Stimulated activated CD8-positive, alpha-beta memory T cell treated with anti-CD3 and anti-CD28 coated beads, Interleukin-12 subunit alpha, Interleukin-12 subunit beta, amount 100 ng/mL, for 1 hour (primary cell): ENCODE measurements at regions not wholly inside any gene's neighbourhood (a gene's known extent, or its start where the extent isn't known, plus 50 kb on each side); places are given as distances from the start of the nearest gene placed in this dataset.

Experiments
- DNase-seq: peaks from one replicate; pipeline ENCODE4 v3.0.0-alpha.2; 2020; ENCODE audit warnings: low read depth

DNA sequence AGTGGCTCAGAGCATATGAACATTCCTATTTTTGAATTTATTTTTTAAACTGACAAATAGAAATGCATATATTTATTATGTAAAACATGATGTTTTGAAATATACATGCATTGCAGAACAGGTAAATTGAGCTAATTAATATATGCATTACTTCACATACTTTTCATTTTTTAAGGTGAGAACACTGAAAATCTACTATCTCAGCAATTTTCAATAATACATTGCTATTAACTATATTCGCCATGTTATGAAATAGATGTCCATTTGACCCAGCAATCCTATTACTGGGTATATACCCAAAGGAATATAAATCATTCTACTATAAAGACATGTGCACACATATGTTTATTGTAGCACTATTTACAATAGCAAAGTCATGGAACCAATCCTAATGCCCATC lies 717.7 kb upstream of the PIK3C3 start:
- no peak for DNase-seq

GRCh38 chr18:41231681-41232080 lies 723.4 kb upstream of the PIK3C3 start:
- no peak for DNase-seq

DNA sequence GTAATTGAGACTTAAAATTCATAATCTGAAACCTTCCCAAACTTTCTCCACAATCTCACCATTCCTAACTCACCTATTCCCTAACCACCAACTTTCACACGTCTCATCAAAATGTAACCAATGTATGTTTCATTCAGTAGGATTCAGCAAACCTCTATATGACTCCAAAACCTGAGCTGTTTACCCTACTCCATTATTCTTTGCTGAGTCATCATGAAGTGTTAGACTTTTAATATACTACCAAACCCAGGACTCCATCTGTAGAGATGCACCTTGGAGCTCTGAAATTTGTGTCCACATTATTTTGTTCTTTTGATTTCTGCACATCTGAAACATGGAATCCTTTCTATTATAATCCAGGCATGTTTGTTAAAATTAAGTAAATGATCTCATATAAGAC lies 727.0 kb upstream of the PIK3C3 start:
- DNase-seq = no peak

DNA sequence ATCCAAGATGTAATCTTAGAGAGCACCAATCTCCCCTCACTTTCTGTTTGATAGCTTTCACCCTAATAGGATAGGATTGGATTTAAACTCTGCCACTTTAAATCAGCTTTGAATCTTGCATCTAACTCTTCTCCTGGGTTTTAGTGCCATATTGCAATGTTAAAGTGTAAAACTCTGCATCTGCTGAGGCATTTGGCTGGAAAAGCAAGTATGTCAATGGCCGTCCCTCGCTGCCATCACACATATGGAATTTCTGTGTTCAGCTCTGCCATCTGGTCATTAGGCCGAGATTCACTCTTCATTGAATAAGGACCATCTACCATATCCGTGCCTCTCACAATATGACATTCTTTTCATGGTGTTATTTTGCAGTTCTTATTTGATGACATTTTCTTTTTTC lies 728.1 kb upstream of the PIK3C3 start:
- no peak for DNase-seq

GRCh38 chr18:41226186-41226585 lies 728.8 kb upstream of the PIK3C3 start:
- no peak for DNase-seq

- no peak for DNase-seq
Observed at GRCh38 chr18:41216341-41217003, 738.6 kb upstream of the PIK3C3 start.

DNA sequence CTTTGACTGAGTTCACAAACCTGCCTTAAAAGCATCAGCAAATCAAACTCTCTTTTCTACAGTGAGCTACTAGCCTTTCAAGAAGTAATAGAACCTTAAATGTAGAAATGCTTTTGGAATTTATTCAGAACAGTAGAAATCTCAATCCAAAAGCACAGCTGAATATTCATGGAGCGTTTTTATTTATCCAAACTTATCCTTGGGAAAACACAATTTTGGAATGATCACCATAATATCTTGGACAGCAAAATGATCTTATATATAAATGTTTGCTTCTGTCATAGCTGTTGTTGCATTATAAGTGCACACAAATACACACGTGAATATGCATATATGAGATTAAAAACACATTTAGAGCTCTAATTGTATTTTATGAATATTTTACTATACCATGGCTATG lies 747.3 kb upstream of the PIK3C3 start:
- DNase-seq = no peak

DNA sequence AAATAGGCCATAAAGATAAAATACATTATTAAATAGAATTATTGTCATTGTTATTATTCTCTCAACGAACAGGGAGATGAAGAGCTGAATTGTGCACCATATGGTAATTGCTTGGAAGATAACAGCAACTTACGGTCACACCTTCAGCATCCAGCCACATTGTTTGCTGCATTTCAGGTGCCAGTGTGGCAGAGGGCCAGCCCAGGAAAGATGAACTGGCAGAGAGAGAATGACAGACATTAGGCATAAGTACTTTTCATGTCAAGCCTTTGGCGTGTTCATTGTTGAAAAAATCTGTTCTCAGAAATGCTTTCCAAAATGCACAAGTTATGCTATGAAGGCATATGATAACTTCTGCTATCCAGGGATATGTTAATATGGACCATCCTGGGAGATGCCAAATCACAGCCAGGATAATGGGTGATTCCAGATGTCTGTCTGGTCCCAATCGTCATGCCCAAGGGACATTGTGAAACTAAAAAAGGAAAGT lies 748.6 kb upstream of the PIK3C3 start:
- DNase-seq = no peak

DNA sequence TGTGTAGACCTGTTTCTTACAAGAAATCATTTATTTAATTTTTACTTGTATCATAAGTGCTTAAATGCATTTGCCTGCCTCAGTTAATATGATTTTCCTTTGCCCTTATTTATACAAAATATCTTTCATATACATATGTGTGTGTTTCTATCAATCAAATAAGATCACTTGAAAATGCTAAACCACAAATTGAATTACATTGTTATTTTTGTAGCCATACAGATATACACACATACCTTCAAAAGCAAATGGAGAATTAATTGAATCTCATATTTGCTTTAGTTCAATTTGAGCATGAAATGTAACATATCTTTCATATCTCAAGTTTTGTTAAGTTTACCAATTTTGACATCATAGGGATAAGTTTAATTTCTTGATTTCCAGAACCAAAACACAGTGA lies 755.8 kb upstream of the PIK3C3 start:
- DNase-seq = no peak

- no peak for DNase-seq
Observed at GRCh38 chr18:41197967-41198366, 757.1 kb upstream of the PIK3C3 start.

DNA sequence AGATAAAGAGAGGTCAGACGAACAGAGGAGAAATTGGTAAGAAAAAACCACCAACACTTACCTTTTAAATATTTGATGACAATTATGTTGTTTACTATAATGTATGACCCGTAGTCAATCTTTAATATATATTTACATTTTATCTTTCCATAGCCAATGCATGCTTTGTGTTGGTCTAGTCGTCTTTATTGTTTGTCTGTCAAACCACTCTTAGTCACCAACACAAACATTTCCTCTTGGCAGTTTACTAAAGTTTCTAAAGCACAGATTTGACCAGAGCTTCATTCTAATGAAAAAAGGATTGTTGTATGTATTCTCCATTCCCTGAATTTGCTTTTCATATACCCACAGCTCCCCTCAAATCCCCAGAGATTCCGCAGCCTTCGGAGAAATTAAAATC lies 784.7 kb upstream of the PIK3C3 start:
- DNase-seq = no peak

DNA sequence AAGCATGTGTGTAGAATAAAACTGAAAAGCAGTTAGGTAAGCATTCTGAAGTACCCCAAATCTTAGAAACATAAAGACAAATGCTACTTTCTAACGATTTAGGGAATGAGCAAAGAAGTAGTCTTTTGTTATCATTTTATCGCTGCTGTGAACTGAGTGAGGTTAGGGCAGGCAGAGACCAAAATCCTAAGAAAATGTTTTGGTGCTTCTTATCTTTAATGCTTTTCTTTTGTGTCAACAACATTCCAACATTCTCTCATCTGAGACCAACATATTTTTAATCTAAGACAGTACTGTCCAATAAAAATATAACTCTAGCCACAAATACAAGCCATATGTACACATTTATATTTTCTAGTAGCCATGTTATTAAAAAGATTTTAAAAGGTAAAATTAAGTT lies 789.4 kb upstream of the PIK3C3 start:
- DNase-seq = no peak

DNA sequence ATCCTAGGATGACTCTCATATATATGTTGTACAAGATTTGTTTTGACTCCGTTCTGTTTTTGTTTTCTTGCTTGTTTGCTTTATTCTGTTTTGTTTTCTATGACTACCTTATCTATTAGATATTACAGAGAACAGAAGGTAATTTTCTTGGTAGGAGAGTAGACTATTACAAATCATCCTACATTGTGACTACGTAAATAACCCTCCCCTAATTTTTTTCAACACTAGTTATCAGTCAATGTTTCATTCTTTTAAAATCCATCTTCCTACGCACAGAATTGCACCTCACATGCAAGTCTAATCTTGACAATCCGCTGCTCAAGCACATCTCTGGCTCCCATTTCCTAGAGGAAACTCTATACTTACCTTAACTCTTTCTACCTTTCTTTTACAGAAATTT lies 792.3 kb upstream of the PIK3C3 start:
- DNase-seq = no peak

- DNase-seq = no peak
Observed at GRCh38 chr18:41162191-41162590, 792.8 kb upstream of the PIK3C3 start.

GRCh38 chr18:41155910-41156851 lies 798.9 kb upstream of the PIK3C3 start:
- no peak for DNase-seq

DNA sequence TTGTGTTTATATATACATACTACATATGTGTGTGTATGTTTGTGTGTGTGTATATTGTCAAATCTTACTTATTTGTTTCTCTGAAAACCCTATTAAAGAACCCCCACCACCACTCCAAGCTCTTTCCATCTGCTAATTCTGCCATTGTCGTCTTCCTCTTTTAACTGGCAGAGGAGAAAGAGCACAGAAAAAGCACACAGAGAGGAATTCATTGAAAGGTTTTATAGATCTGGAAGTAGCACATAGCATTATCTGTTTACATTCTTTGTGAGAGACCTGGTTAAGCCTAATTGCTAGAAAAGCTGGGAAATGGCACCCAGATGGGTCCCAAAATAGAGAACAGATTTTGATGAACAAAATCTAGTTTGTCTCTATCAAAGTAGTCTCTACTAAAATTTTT lies 800.0 kb upstream of the PIK3C3 start:
- no peak for DNase-seq

DNA sequence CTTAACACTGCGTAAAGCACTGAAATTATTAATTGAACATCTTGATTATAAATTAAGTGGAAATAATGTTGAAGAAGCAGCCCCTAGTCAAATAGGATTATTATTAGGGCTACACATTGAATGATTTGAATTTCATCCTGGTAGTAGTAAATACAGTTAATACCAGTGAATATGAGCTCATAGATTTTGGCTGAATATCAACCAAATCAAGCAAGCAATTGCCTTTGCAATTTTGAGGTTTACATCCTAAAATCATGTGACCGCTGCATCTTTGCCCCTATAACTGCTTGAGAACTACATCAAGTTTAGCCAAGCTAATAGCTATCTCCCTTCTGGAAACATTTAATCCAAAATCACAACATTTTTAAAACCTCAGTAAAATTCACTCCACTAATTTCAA lies 801.2 kb upstream of the PIK3C3 start:
- no peak for DNase-seq

DNA sequence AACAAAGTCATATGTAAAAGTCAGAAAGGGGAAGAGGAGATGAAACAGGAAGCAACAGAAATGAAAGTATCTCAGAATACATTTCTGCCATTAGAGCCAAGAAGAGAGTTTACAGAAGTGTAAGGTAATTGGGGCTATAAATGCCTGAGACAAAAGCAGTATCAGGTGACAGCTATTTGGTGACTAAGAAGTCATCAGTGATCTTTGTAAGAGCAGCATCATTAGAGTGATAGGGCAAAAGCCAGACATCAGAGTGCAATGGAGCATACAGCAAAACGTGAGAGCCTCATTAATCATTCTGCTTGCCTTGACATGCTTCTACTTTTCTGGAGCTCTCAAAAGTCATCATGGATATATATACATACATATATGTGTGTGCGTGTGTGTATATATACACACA lies 804.7 kb upstream of the PIK3C3 start:
- no peak for DNase-seq

DNA sequence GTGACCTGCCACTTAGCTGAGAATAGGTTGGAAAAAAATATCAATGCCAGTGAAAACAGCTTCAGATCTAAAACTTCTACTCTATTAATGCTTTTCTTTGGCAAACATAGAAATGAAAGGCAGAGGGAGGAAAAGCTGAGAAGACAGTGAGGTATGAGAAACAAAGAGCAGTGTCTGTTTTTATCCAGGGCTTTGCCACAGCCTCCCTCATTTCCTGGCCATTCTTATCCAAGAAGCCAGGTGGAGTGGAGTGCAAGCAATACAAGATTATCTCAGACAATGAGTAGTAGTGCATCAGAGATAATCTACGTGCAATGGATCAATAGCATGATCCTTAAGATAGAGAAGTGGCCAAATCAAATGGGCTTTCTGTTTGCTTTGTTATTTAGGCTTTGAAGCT lies 808.7 kb upstream of the PIK3C3 start:
- no peak for DNase-seq

DNA sequence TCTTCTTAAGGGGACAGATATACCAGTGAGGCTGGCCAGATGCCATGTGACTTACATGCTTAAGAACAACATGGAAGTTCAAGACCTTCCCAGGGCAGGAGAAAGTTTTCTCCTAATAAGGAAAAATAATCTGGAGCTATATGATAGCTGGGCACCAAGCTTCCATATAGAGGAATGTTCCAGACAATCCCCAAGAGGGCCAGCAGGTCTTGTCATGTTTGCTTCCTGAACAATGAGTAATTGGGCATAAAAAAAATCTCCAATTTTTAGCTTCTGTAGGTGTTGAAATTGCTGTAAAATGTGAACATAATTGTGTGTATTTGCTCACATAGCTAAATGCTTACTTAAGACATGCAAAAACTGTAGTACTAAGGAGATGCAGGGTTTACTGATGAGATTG lies 809.5 kb upstream of the PIK3C3 start:
- no peak for DNase-seq

- DNase-seq = no peak
Observed at GRCh38 chr18:41144441-41144840, 810.6 kb upstream of the PIK3C3 start.

DNA sequence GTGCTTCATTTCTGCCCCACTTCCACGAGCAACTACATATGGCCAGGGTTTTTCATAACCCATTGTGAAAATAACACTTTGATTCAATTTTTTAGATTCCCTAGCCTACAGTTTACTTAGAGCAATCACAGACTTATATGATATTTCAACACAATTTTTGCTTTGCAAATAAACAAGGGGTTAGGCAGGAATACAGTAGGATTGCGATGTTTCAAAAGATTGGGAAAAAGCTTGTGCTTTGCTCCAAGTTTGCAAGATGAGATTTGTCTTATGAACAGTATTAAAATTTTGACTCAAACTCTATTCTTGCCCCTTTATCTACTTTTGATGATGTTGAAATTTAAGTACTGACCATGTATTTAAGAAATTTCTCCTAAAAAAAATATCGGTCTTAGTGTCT lies 814.5 kb upstream of the PIK3C3 start:
- DNase-seq = no peak

- DNase-seq = no peak
Observed at GRCh38 chr18:41135146-41135545, 819.9 kb upstream of the PIK3C3 start.

DNA sequence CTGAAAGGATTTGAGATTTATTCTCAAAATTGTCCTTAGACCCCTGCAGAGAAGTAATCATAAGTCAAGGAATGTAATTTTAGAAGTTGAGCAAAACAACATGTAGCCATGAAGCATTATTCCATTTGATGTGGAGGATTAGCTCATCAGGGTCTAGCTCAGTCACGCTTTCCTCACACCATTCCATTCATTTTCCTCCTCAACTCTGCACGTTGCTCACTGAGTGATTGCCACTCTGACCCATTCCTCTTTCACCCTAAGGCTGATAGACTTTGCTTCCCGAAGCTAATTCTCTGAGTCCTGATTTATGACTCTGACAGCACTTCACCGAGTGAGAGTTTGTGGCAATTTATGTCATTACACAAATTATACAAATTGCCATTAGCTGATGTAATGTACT lies 820.6 kb upstream of the PIK3C3 start:
- no peak for DNase-seq
